IPS DF 6.9 (cell line): ENCODE measurements at regions not wholly inside any gene's neighbourhood (a gene's known extent, or its start where the extent isn't known, plus 50 kb on each side); places are given as distances from the start of the nearest gene placed in this dataset.
"Not testable (repeated sequence)": the region's sequence is repeated elsewhere in the genome, so short reads cannot be mapped to it uniquely, and the experiment has no call there.

ENCODE experiments used
- DNase-seq: peaks from one replicate; pipeline ENCODE4 v3.0.0-alpha.2; 2013; ENCODE audit warnings: low read depth, low spot score
- H3K27ac ChIP-seq: one replicate; pipeline ENCODE4 v1.5.1; 2013; ENCODE audit warnings: low read length, control low read depth
- H3K27me3 ChIP-seq: 2 replicates; pipeline ENCODE4 v1.6.1; 2013; ENCODE audit warnings: mild to moderate bottlenecking, low read length; ENCODE audit not compliant: control insufficient read depth, insufficient read depth
- H3K36me3 ChIP-seq: 2 replicates; pipeline ENCODE4 v1.6.1; 2013; ENCODE audit warnings: low read length; ENCODE audit not compliant: control insufficient read depth, insufficient read depth
- H3K4me1 ChIP-seq: 2 replicates; pipeline ENCODE4 v1.6.1; 2013; ENCODE audit warnings: low read length; ENCODE audit not compliant: control insufficient read depth, insufficient read depth
- H3K4me3 ChIP-seq: 2 replicates; pipeline ENCODE4 v1.5.1; 2013; ENCODE audit warnings: mild to moderate bottlenecking, low read length
- H3K9me3 ChIP-seq: 2 replicates; pipeline ENCODE4 v1.6.1; 2013; ENCODE audit warnings: low read length, inconsistent platforms; ENCODE audit not compliant: control insufficient read depth, insufficient read depth
- WGBS: extraction: QIAGEN DNeasy Blood & Tissue Kit; methylation state at CpG from one replicate; pipeline ENCODE4 v1.1.7; 2013; ENCODE audit warnings: mixed read lengths, missing lambda C conversion rate; ENCODE audit not compliant: insufficient read length, insufficient coverage; 5-methylcytosine and 5-hydroxymethylcytosine counted together

DNA sequence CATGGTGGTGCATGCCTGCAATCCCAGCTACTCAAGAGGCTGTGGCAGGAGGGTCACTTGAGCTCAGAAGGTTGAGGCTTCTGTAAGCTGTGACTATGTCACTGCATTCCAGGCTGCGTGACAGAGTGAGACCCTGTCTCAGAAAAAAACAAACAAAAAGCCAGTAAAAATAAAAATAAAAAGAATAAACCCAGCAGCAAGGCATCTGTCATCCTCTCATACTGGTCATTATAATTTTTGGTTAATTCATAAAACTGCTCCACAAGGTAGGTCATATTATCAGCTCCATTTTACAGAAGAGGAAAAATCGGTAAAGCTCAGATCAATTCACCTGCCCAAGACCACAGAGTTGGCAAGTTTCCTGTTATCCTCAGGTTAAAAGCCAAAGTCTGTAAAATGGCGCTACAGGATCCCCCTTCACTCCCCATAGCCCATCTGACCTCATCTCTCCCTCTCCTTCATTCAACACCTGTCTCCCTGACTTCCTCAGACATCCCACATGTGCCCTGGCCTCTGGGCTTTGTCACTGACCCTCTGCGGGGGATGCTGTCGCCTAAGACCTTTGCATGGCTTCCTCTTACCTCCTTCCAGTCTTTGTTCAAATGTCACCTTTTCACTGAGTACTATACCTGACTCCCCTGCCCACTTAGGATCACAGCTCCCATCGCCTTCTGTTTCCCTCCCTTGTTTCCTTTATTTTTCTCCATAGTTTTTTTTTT lies 213.2 kb upstream of the ZNF217 start:
- no peak overlapping the region for H3K27ac ChIP-seq
- no CpG with 5 or more reads among the region's 6 CpGs for WGBS
- H3K36me3 ChIP-seq, result no peaks in the 10 kb centered on the region
- peaks cover 2% of the 10 kb centered on the region; the same call in 1 of the 2 replicates for H3K4me1 ChIP-seq
- DNase-seq, result no peak
- no peak overlapping the region for H3K4me3 ChIP-seq
- H3K27me3 ChIP-seq, result no peaks in the 10 kb centered on the region
- no peaks in the 10 kb centered on the region for H3K9me3 ChIP-seq

DNA sequence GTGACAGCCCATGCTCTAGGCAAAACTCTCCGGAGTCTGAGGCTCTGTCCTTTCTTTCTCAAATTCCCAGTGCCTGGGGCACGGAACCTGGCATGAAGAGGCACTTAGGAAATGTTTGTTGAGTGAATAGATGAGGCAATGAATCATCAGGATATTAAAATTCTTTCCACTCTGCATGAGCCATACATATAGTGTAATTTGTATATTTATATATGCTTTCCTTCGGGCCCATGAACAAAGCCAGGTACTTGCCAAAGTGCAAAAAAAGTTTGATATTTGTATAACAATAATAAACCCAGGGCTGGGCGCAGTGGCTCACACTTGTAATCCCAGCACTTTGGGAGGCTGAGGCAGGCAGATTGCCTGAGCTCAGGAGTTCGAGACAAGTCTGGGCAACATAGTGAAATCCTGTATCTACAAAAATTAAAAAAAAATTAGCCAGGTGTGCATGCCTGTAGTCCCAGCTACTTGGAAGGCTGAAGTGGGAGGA lies 212.3 kb upstream of the ZNF217 start:
- H3K27me3 ChIP-seq, result no peaks in the 10 kb centered on the region
- no peak overlapping the region for H3K4me3 ChIP-seq
- WGBS, result no CpG with 5 or more reads among the region's 5 CpGs
- no peak for DNase-seq
- peaks cover 2% of the 10 kb centered on the region; the same call in 1 of the 2 replicates for H3K4me1 ChIP-seq
- H3K36me3 ChIP-seq, result no peaks in the 10 kb centered on the region
- no peak overlapping the region for H3K27ac ChIP-seq
- no peaks in the 10 kb centered on the region for H3K9me3 ChIP-seq

DNA sequence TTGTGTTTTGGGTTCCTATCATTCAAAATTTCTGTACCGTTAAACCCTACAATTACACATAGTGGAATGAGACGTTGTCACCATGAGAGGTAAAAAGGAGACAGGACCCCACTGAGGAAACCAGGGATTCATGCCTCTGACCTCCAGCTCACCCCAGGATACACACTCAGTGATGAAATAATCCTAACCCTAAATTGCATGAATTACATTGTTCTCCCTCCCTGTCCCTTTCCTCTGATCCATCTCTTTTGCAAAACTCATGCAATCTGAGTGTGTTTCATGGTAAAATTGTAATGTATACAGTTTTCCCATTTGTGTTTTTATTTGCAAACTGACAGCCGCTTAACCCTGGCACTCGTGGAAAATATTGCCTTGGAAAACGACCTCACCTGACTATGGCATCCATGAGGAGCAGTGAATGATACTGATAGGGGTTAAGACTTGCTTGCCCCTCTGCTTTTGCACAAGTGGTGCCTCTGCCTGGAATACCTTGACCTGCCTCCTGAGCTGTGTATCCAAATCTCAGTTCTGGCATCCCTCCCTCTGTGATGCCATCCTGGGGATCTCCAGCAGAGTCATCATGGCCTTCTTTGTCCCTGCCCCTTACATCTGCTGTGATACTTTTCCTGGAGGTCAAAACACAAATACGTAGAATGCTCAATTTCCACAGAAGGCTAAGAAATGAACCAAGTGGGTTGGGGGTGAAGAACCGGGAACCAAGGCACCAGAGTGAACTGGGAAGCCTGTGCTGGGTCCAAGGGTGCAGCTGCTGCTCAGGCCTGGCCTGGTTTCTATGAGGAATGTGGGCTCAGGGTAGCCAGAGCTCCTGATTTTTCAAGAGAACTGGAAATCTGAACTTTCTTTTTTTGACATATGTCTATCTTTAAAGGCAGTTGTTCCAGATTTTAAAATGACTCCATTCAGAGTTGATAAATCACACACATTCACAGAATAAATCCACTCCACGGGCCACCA lies 211.6 kb upstream of the ZNF217 start:
- H3K4me3 ChIP-seq, result no peak overlapping the region
- no peak for DNase-seq
- no peaks in the 10 kb centered on the region for H3K9me3 ChIP-seq
- H3K4me1 ChIP-seq, result peaks cover 2% of the 10 kb centered on the region; the same call in 1 of the 2 replicates
- no peaks in the 10 kb centered on the region for H3K27me3 ChIP-seq
- H3K36me3 ChIP-seq, result no peaks in the 10 kb centered on the region
- no peak overlapping the region for H3K27ac ChIP-seq
- WGBS, result no CpG with 5 or more reads among the region's 8 CpGs

DNA sequence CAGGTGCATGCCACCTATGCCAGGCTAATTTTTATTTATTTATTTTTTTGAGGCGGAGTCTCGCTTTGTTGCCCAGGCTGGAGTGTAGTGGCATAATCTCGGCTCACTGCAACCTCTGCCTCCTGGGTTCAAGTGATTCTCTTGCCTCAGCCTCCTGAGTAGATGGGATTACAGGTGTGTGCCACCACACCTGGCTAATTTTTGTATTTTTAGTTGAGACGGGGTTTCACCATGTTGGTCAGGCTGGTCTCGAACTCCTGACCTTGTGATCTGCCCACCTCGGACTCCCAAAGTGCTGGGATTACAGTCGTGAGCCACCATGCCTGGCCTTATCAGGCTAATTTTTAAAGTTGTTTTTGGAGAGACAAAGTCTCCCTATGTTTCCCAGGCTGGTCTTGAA lies 210.7 kb upstream of the ZNF217 start:
- not testable (repeated sequence) for H3K36me3 ChIP-seq, H3K27me3 ChIP-seq, DNase-seq, H3K9me3 ChIP-seq, H3K4me1 ChIP-seq, H3K4me3 ChIP-seq, H3K27ac ChIP-seq
- no CpG with 5 or more reads among the region's 7 CpGs for WGBS

DNA sequence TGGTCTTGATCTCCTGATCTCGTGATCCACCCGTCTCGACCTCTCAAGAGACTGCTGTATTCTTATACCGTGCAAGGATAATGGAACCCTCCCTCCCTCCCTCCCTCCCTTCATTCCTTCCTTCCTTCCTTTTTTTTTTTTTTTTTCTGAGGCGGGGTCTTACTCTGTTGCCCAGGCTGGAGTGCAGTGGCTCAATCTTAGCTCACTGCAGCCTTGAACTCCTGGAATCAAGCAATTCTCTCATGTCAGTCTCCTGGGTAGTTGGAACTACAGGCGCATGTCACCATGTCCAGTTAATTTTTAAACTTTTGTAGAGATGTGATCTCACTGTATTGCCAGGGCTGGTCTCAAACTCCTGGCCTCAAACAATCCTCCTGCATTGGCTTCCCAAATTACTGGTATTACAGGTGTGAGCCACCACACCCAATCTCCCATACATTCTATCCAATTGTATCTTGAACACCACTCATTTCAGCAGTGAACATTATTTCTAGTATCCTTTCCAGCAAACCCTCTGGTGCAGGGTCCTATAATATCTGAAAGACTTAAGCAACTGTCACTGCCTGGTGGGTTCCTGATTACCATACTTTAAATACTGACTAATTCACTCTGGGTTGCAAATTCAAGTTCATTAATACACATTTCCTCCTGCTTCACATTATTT lies 210.0 kb upstream of the ZNF217 start:
- Histone ChIP-seq H3K4me3 (no peak overlapping the region), H3K27ac (no peak overlapping the region), H3K36me3 (no peaks in the 10 kb centered on the region), H3K9me3 (no peaks in the 10 kb centered on the region), H3K27me3 (no peaks in the 10 kb centered on the region), H3K4me1 (no peaks in the 10 kb centered on the region)
- WGBS, result no CpG with 5 or more reads among the region's 6 CpGs
- DNase-seq, result no peak

DNA sequence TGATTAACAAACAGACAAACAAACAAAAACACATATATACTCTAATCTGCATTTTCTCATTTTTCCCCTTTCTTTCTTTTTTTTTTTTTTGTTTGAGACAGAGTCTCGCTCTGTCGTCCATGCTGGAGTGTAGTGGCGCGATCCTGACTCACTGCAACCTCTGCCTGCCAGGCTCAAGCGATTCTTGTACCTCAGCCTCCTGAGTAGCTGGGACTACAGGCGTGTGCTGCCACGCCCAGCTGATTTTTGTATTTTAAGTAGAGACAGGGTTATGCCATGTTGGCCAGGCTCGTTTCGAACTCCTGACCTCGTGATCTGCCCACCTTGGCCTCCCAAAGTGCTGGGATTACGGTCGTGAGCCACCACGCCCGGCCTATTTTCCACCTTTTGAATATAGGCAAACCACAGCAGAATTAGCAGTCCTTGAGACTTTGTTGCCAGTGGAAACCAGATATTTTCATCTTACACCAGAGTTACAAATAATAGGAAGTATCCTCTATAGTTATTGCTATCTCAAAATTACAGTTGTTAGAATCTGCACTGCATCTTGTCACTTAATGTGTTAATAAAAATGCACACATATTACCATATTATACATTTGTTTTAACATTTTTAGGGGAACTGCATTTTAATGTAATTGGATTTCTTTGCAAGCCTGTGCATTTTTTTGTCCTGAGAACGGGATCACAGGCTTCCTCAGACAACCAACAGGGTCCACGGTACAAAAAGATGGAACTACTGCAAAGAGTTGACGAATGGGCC lies 208.2 kb upstream of the ZNF217 start:
- Histone ChIP-seq H3K27ac (no peak overlapping the region), H3K4me3 (no peak overlapping the region), H3K9me3 (no peaks in the 10 kb centered on the region), H3K27me3 (no peaks in the 10 kb centered on the region), H3K36me3 (no peaks in the 10 kb centered on the region), H3K4me1 (no peaks in the 10 kb centered on the region)
- DNase-seq, result no peak
- WGBS, result no CpG with 5 or more reads among the region's 17 CpGs

DNA sequence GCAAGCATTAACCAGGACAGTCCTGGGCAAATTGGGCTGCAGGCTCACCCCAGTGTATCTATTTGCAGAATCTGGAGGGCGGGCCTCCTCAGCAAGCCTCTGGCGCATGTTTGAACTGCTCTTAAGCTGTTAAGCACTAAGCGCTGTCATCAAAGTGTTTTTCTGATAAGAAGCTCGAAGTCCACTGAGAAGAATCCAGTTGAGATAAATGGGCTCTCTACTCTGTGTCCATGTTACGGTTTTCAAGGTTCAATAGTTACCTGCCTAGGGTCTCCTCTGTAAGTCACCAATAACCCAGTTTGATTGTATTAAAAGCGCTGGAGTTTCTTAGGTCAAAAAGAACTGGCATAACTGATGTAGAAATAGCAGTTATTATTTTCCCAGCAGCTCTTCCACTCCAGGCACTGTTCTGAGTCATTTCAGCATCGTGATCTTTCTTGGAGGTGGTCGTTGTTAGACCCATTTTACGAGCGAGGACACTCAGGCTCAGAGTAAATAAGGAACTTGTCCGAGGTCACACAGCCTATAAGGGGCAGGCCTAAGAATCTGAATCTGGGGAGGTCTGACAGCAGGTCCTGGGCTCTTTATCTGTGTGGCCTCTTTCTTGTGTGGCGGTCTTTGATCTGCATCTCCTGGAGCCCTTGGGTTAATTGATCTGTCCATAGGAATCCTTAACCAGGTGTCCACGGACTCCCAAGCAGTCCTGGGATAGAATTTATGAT lies 207.4 kb upstream of the ZNF217 start:
- H3K9me3 ChIP-seq, result no peaks in the 10 kb centered on the region
- DNase-seq, result no peak
- WGBS, result no CpG with 5 or more reads among the region's 13 CpGs
- H3K36me3 ChIP-seq, result no peaks in the 10 kb centered on the region
- no peak overlapping the region for H3K4me3 ChIP-seq
- no peak overlapping the region for H3K27ac ChIP-seq
- no peaks in the 10 kb centered on the region for H3K27me3 ChIP-seq
- no peaks in the 10 kb centered on the region for H3K4me1 ChIP-seq

DNA sequence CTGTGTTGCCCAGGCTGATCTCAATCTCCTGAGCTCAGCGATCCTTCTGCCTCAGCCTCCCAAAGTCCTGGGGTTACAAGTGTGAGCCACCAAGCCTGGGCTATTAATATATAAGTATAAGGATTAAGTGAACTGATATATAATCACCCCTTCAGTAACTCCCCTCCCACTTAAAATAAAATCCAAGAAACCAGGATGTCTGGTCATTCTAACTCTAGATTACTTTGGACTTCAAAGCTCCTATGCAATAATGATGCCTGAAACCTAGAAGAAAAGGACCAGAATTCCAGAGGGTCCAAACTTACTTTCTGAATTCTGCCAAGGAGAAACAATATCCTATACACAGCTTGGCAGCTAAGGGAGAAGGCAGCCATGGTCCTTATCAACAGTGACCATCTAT lies 206.8 kb upstream of the ZNF217 start:
- WGBS, result no CpG with 5 or more reads among the region's 1 CpG
- Histone ChIP-seq H3K36me3 (no peaks in the 10 kb centered on the region), H3K27ac (no peak overlapping the region), H3K4me3 (no peak overlapping the region), H3K27me3 (no peaks in the 10 kb centered on the region), H3K4me1 (no peaks in the 10 kb centered on the region), H3K9me3 (no peaks in the 10 kb centered on the region)
- DNase-seq, result no peak

DNA sequence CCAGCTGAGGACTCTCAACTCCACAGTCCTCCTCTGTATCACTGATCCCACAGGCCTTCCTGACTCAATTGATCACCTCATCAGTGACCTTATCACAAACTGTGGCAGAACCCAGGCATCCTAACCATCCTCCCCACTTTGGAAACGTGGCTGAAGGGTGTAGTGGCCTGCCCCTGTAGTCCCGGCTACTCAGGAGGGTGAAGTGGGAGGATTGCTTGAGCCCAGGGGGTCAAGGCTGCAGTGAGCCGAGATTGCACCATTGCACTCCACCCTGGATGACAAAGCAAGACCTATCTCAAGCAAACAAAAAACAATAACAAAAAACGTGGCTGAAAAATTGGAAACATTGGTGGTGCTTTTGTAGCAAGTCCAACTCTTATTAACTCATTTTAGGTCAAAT lies 203.4 kb upstream of the ZNF217 start:
- DNase-seq, result no peak
- WGBS, result no CpG with 5 or more reads among the region's 4 CpGs
- no peak overlapping the region for H3K4me3 ChIP-seq
- H3K36me3 ChIP-seq, result no peaks in the 10 kb centered on the region
- no peaks in the 10 kb centered on the region for H3K9me3 ChIP-seq
- H3K4me1 ChIP-seq, result no peaks in the 10 kb centered on the region
- H3K27me3 ChIP-seq, result no peaks in the 10 kb centered on the region
- no peak overlapping the region for H3K27ac ChIP-seq
